DMS 273 (cell line): ENCODE measurements at regions not wholly inside any gene's neighbourhood (a gene's known extent, or its start where the extent isn't known, plus 50 kb on each side); places are given as distances from the start of the nearest gene placed in this dataset.
"Not testable (repeated sequence)": the region's sequence is repeated elsewhere in the genome, so short reads cannot be mapped to it uniquely, and the experiment has no call there.

ENCODE experiments used
- DNase-seq: peaks from one replicate; lab custom pipeline; 2025; ENCODE audit not compliant: unreplicated experiment; lab: John Stamatoyannopoulos, UW

DNA sequence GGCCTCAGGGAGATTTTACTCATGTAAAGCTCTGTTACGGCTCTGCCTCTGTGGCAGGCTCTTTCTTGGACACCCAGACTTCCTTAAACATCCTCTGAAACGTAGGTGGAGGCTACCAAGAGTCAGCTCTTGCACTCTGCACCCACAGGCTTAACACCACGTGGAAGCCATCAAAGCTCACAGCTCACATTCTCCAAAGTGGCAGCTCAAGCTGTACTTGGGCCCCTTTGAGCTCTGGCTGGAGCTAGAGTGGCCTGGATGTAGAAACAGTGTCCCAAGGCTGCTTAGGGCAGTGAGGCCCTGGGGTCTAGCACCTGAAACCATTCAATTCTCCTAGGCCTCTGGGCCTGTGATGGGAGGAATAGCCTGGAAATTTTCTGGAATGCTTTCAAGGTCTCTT is 155.3 kb upstream of the CDKN3 start:
- no peak for DNase-seq

DNA sequence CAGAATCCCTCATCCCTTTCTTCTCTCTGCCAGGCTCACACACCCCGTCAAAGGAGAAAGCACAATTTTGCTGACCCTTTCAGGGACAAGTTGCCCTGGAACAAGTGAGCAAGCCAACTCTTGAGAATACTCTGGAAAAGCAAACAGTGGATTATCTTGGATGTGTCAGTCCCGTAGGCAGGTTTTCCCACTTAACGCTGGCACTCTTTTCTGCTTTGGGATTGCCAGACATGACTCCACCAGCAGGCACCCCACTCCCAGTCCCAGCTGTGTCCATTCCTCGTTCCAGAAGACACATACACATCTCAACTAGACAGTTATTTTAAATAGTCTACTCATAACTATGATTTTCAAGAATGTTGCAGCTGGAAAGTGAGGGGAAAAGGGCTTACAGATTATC is 145.5 kb upstream of the CDKN3 start:
- DNase-seq = no peak

DNA sequence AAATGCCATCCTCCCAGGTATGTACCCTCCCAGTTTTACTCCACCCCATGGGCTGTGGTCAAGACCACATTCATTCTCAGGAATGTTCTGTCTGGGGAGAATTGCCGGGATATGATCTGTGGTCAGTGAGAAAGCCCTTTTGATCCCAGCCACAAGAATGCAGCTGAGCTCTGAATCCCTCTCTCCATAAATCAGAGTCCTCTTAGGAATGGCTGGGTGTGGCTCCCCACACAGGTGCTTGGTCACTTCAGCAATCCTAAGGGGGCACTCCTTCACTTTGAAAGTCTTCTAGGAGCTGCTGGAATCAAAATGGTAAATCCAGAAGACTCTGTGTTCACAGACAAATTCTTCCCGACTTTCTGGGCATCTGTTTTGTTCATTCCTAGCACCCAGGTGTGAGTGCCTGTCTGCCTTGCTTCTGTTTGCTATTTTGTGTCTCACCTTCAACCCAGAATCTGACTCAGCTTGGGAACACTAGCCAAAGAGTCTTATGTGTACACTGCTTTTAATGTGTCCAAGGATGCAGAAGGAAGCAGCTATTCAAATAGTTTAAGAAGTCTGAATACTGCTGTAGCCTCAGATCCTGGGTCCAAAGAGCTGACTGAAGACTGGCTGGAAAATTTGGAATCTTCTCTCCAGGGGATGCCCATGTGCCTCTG is 144.6 kb upstream of the CDKN3 start:
- no peak for DNase-seq

DNA sequence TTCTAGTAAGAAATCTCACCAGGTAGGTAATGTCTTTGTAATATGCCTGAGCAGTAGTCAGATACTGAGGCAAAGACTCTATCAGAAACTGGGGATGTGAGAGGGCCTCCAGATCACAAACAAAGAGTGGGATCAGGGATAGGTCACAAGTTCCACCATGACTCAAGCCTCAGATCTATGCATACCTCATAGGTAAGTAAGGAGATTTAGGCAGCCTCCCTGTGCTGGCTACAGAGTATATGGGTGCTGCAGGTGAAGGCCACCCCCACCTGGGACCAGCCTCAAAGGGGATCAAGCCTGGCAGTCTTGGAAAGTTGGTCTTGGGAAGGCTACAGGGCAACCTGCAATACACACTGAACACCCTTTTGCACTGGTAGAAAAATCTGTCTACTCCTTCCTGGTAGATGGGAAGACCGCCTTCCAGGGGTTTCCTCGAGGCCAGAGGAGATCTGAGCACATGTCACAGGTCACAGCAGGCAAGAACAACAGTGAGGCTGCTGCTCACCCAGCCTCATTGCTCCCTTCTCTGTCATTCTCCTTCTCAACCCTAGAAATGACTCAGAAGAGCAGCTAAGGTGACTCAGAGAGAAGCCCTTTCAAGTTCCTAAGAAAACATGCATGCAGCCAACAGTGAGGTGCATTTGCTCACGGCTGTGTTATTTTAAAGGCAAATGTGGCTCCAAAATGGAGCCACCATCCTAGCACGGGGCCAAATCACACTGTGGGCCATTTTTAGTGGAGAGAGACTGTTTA is 143.4 kb upstream of the CDKN3 start:
- DNase-seq = no peak

DNA sequence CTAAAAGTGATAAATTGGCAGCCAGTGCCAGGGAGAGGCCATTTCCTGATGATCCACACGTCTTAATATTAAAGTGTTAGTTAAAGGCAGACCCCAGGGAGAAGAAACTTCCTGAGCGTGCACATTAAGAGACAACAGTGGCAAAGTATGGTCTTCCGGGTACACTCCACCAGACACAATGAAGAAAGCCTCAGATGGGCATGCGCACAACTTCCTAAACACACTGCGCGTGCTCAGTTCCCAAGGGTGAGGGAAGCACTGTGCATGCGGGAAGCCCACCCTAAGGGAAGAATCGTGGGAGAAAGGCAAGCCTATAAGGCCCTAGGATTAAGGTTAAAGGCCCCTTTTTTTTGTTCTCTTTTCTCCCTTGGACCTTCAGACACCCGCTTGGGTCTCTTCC is 140.7 kb upstream of the CDKN3 start:
- DNase-seq = no peak

DNA sequence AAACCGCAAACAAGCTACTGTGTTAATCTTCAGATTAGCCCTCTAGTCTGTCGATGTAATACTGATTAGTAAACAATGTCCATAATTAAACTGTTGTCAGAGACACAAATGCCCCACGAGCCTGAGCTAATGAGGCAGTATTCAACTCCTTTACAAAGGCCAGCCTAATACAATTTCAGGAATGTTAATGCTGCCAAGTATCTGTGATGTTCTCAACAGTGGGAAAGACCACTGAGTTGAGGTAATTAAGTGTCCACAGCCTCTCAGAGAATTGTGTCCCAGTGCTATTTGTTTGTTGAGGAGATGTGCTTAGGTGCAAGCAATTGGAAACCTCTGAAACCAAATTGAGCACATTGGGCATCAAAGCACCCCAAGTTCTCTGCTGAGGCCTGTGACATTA is 139.4 kb upstream of the CDKN3 start:
- no peak for DNase-seq

DNA sequence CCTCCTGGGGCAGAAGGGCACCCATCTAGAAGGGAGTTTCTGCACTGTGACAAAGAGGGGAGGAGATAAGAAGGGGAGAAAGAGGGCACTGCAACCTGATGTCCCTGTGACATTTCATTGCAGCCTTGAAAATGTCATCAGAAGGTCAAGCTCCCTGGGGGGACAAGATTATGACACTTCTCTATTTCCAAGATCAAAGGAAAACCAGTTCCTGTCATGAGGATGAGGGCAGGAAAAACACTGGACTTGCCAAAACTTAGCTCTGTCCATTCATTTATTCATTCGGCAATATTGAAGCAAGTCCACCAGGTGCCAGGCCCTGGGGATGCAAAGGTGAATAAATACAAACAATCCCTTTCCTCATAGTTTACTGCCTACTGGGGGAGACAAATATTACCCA is 138.4 kb upstream of the CDKN3 start:
- DNase-seq = no peak

DNA sequence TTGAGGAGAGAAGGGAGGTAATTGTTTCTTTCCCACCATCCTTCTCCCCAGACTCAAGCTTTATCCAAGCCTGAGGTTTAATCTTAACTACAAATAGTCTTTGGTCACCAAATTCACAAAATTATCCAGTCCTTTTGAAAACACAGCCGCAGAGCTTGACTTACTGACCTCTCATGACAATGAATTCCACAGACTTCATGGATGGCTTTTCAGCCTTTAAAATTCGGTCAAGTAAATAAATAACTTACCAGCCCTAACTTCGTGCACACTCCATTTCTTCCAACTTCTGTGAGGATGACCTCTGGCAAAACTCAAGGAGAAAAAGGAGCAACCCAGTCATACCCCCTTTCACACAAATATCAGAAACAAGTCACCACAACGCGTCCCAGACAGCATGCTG is 137.0 kb upstream of the CDKN3 start:
- DNase-seq = no peak

DNA sequence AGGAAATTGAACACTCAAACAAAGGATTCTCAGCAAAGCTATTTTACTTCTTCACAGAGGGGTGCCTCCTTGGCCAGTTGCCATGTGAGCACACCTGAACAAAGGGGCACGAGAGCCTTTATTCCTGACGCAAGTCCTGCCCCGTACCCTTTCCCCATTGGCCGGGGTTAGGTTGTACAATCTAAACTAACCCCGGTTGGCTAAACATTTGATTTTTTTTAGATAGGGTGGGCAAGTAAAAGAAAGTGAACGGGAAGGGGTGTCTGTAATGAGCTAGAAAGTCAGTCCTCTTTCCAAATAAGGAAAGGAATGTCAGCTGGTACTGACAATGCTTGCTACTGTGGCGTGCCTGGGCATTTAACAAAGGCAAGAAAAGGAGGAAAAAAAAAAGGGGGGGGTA is 135.5 kb upstream of the CDKN3 start:
- DNase-seq = no peak

DNA sequence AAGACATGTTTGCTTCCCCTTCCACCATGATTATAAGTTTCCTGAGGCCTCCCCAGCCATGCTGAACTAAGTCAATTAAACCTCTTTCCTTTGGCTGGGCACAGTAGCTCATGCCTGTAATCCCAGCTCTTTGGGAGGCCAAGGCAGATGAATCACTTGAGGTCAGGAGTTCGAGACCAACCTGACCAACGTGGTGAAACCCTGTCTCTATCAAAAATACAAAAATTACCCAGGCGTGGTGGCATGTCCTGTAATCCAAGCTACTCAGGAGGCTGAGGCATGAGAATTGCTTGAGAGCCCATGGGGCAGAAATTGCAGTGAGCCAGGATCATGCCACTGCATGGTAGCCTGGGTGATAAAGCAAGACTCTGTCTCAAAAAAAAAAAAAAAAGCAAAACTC is 130.2 kb upstream of the CDKN3 start:
- not testable (repeated sequence) for DNase-seq

DNA sequence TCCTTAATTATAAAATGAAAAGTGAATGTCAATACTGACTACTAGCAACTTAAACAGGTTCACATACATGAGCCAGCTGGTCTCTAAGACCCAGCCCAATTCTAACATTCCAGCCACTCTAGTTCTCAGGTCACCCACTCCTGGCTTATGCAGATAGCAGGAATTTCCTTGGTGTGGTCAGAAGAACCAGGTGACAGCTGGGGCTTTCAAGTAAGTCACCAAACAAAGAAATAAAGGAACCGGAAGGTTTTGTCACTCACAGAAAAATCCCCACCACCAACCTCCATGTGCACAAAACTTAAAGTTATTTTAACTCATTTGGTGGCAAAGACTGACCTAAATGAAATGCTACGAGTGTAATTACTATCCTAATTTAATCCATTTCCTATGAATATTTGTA is 129.6 kb upstream of the CDKN3 start:
- no peak for DNase-seq

DNA sequence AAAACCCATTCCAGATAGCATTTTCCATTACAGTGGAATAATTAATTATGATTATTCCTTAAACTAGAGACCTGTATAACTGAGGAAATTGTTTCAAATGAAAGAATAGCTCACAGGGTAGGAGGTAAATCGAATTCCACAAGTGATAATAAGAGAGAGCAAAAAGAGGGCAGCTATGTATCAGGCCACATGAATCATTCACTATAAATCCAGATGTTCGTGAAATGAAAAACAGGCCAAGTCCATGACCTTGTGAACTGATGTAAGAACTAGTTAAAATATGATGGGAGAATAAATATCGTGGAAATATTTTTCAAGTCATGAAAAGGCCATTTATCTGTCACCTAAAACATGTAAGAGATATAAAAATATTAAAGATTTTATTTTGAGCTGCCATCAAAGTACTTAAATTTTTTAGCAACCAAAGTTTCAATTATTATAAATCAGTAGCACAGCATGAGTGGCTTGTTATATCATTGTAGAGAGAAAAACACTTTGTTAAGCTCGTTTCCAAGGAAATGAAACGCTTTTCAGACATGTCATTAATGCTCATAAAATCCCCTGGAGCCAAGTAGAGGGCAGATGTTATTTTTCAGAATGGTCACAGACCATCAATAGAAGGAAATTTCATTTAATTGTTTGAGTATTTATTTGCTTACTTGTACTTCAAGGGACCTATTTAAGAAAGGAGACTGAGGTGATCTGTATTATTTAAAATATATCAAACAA is 120.6 kb upstream of the CDKN3 start:
- no peak for DNase-seq

DNA sequence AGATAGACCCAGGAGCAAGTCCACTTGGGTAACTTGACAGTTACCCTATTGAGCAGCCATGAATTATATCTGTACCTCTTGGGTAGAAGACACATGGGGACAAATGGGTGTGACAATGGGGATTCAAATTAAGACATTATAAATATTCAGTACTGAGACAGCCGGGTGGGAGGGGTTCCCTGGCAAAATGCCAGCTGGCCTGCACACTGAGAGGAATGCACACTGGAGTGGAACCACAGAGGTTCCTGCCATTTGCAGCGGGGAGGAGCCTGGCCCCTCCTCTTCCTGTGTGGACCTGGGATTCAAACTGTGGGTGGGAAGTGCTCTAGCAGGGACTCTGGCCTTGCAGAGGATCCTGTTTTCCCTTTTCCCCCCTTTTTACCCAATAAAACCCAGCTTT is 118.7 kb upstream of the CDKN3 start:
- peak; percentile 55 for DNase-seq

DNA sequence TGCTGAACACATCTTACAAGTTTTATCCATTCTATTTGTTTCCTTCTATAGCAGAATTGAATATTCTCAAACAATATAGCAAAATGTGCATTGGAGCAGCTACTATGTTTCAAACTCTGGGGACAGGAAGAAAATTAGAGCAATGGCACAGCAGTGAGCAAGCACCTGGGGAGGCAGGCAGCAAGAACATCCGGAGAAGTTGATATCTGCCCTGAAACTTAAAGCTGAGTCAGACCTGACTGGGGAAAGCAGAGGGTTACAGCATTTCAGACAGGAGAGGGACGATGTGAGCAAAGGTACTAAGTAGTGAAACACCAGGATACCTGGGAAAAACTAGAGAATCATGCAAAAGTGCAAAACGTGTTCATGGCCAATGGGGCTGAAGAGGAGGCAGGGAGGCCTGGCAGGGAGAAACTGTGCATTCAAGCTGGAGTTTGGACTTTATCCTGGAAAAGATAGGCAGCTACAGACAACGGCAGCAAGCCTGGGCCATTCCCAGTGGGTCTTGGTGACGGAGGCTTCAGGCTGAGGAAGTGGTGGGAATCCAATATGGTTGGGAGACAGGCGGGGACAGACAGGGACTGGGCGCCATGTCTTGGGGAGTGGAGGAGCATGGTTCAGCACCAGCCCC is 118.0 kb upstream of the CDKN3 start:
- DNase-seq = no peak

DNA sequence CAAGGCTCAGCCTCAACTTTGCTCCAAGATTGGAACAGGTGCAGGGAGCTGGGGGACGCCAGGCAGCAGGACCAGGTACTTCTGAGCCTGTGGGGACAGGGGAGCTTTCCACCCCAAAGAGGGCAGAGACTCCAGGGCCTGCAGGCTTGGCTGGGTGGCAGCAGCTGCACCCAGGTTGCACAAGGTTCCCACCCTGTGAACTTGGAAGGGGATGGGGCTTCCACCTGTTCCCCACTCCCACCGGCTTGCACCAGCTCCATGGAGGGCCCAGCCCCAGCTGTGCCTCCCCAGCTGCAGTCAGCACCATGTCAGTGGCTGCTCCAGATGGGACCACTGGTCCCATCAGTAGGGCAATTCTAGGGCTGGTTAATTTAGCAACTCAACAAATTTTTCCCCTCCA is 114.0 kb upstream of the CDKN3 start:
- no peak for DNase-seq

DNA sequence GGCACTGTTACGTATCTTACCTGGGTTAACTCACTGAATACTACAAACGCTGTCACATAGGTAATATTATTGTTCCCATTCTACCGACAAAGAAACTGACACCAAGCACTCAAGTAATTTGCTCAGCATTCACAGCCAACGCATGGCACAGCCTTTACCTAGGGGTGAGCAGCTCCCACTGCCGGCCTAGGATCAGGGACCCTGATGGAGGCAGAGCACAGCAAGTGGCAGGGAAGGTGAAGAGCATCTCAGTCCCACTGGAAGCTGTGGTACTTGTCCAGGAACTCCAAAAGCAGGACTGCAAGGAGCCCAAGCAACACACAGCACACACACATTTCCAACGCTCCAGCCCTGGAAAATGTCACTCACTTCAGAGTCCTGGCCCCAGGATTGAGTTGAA is 111.8 kb upstream of the CDKN3 start:
- DNase-seq = no peak

DNA sequence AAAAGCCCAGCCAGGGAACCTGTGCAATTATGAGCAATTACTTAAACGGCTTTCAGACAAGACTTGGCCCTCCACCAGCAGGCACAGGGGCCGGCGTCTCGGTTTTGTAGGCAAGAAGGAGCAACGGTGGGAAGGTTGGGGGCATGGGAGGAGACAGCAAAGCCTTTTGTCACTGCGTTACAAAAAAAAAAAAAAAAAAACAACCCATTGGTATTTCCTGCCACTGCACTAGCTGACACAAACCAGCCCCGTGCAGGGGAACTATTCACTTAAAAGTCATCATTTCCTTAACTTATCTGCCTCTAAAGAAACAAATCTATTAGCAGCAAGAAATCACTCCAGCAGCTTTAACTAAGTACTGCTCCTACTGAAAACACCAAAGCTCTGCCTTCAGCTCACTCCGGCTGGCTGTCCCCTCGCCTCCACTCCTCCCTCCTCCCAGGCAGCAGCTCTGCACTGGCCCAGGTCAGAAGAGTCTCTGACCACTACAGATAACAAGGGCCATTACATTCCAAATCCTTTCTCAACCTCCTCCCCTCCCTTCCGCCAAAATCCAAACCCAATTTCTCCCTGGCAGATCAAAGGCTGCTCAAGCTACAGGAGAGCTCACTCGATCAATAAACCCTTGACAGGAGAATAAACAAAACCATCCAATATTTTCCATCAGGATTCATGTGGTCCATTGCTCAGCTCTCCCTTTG is 105.2 kb upstream of the CDKN3 start:
- peak; percentile 18 for DNase-seq

DNA sequence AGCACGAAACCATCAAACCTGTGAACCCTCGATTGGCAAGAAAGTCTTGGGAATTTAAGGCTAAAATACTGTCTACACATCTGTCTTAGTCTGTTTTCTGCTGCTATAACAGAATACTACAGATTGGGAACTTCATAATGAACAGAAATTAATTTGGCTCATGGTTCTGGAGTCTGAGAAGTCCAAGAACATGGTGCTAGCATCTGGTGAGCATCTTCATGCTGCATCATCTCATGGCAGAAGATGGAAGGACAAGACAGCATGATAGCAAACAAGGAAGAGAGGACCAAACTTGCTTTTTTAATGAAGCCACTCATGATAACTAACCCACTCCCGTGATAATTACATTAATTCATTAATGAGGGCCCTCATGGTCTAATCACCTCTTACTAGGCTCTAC is 102.0 kb upstream of the CDKN3 start:
- DNase-seq = no peak

DNA sequence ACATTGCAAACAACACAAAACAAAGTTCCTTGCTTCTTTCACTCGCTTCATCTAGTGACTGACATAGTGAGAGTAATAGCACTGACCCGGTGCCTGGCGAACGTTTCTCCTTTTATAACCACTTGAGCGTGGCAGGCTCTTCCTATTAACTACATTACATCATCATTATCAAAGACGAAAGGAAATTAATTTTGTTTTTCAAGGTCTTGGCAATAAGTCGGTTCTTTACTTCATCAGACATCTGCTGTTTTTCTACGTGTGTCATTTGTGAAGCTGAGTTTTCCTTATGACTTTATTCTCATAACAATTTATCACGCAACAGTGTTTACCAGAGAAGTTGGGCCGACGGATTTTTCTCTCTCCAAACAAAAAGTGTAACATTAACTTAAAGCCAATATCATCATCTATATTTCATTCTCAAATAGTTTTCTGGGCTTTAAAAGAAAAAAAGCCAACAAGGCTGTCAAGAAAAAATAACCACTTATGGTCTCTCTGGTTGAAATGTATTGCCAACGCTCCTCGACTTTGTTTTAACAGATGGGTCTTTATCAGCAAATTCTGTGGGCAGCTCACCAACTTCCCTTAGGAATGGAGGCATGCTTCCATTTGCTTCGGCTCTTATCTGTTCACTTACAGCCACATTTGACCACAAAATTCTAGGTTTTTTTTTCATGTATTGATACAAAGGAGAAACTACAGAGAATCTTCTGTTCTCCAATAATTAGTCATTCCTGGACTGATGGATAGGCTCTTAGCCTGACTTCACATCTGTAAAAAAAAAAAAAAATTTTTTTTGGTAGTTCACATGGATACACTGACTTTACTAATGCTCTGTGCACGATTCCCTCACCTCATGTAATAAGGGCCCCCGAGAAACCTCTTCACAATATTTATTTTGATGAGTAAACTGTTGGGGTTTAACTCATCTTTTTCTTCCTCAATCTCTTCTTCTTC is 97.1 kb upstream of the CDKN3 start:
- DNase-seq = peak; percentile 93

DNA sequence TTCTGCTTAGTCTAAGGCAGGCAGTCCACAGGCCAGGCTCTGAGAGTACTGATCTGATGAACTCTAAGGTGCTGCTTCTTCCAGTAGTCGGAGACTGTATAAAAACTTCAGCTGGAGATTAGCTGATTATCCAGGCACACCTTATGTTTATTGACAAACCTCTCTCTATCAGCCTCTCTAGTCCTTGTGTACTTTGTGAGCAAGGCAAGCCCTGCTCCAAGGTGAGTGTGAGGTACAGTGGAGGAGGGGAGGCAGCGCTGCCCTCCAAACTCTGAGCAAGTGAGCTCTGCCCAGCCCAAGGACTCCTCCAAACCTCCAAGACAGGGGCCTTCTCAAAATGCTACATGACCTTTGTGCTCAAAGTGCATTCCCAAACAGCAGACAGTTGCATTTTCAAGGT is 95.9 kb upstream of the CDKN3 start:
- no peak for DNase-seq
